Activated CD4-positive, CD25-positive, alpha-beta regulatory T cell (primary cell): ENCODE measurements at regions not wholly inside any gene's neighbourhood (a gene's known extent, or its start where the extent isn't known, plus 50 kb on each side); places are given as distances from the start of the nearest gene placed in this dataset.

ENCODE experiments used
- DNase-seq, 4 experiments: peaks; one replicate each; lab custom pipeline; 2025; lab: John Stamatoyannopoulos, UW

DNA sequence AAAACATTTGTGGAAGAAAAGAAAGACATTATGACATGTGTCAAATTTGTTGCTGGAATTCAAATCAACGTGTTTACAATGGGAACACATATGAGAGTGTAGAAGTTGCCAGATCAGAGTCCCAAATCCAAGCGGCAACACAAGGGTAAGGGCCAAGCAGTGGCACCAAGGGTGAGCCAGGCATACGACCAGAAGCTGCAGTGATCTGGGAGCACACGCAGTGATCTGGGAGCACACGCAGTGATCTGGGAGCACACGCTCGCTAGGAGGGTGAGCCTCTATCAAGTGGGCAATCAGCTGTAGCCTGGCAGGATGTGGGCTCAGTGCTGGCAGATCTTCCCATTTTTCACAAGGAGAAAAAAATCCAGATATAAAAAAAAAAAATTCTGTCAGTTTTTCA is 148.2 kb downstream of the TLE3 start:
- DNase-seq, result no peak

DNA sequence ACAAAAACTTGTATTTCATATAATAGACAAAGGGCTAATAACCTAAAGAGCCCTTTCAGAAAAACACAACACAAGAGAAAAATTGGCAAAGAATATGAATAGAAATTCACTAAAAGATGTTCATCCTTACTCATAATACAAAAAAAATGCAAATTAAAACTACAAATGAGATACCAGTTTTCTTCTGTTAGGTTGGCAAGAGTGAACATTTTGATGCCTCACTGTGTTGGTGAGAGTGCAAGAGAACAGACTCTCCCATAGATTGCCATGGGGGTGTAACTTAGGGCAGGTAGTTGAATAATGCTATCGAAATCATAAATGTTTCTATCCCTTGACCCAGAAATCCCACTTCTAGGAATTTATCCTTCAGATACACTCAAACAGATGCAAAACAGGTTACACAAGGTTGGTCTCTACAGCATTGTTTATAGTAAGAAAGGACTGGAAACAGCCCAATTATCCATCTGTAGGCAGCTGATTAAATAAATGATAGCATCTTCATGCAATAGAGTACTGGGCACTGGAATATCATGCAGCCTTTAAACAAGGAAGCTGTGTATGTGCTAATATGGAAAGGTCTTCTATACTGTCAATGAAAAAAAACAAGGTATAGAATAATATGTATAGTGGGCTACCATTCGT is 146.3 kb downstream of the TLE3 start:
- DNase-seq, result no peak

DNA sequence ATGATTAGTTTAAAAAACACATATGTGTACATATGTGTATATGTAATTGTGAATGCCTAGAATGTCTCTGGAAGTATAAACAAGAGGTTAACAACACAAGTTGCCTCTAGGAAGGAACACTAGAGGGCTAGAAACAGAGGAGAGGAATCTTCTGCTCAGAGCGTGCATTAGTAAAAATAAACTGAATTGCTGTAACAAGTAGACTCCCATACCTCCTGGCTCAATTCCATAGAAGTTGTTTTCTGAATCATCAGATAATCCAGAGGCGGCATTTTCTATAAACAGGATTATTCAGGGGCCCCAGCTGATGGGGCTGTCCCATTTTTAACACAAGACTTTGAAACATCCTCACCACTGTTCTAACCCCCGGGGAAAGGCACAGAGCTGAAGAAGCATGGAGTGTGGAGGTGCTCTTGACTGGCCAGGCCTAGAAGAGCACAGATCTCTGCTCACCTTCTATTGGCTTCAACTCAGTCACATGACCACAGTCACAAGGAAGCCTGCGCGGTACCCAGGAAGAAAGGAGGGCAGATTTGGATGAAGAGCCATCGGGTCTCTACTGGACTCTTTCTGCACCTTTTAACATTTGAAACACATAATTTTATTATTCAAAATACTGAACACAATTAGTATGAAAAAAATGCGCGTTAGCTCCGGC is 145.7 kb downstream of the TLE3 start:
- DNase-seq, result no peak

DNA sequence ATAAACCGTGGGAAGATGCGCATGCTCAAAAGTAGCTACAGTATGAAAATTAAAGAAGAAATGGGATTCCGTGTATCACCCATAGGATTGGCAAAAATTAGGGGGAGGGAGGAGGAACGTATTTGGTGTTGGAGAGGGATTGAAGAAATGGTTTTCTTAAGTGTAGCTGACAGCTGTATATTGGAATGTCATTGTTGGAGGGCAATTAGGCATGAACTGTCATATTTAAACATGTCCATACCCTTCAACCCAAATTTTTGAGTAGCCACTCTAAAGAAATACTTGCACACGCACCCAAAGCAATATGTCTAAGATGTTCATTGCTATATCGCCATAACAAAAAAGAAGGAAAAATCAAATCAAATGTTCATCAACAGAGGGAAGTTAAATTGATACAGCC is 144.7 kb downstream of the TLE3 start:
- DNase-seq, result no peak

DNA sequence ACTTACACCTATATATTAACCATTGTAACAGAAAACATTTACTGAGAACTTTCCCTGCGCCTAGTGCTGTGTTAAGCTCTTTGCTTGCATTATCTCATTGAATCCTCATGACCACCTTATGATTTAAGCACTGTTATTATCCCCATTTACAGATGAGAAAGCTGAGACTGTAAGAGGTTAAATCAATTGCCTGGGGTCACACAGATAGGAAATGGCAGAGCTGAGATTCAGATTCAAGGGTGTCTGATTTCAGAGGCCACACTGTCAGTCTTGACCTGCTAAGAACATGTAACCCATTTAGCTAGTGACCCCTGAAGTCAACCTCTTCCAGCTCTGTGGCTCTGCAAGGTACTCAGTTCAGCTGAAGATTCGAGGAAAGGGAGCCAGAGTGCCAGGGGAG is 143.9 kb downstream of the TLE3 start:
- no peak for DNase-seq

DNA sequence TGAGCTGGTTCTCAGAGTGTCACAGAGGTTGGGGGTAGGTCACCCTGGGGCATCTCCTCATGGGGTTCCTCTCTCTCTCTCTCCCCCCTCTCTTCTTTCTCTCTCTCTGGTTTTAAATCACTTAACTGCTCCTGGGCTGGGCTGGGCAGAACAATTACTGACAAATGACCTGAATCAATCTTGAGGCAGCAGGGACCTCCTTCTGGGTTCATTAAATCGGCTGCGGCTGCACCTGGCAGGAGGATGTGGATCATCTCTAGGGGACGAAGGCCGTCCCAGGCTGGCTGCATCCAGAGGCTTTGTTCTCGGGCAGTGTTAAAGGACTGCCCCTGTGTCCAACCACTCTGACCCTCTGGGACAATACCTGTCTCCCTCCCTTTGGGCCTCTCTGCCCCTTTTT is 143.1 kb downstream of the TLE3 start:
- no peak for DNase-seq

DNA sequence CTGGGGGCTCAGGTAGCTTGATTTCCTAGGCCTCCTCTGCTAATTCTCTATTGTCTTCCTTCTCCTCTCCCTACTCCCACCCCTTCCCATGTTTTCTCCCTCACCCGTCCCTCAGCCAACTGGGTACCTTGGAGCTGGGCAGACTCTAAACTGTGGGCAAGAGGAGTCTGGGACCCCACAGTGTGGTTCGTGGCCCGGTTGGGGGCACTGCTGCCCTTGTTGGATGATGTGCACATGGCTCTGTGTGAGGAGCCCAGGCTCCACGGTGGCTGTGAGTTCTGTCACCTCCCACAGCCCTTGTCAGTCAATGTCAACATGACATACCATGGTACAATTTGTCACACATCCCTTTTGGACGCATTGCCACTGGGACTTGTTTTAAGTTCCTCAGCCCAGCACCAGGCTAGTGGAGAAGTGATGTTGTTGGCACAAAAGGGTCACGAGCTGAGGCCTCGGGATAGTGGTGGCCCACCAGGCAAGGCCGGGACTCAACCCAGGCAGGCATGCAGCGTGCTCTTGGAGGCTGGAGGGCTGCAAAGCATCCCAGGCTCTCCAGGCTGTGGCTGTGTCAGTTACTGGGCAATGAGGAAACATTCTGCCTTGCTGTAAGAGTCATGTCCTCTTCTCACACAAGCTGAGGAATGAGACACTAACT is 142.3 kb downstream of the TLE3 start:
- no peak for DNase-seq

DNA sequence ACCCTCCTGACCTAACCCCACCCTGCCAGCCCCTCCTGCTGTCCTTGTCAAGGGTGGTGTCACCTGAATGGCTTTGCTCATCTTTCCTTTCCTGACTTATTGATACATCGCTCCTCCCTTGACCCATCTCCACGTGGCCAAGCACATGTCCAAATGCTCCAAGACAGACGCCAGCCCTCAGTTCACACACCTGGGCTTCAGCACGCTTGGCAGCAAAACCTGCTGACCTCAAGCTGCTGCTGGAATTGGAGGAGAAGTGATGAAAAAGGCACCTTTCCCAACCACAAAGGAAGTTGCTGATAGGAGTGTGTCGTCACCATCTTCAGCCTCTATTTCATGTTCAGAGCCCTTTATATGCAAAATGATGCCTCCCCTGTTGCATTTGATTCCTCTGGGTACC is 141.3 kb downstream of the TLE3 start:
- no peak for DNase-seq

DNA sequence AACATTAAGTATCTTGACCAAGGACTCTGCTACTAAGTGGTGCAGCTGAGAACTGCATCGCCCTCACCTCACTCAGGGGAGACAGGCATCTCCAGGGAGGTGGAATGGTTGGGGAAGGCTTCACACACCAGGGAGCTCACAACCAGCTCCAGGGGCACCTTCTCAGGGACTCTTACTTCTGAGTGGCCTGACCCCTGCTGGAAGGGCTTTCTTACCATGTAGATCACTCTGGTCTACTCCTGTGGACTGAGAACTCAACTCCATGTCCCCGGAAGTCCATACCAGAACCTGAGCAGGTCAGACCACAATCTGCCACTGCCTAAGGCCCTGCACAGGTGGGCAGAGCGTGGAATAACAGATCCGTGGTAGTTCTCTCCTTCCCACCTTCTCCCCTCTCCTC is 140.5 kb downstream of the TLE3 start:
- DNase-seq, result no peak

DNA sequence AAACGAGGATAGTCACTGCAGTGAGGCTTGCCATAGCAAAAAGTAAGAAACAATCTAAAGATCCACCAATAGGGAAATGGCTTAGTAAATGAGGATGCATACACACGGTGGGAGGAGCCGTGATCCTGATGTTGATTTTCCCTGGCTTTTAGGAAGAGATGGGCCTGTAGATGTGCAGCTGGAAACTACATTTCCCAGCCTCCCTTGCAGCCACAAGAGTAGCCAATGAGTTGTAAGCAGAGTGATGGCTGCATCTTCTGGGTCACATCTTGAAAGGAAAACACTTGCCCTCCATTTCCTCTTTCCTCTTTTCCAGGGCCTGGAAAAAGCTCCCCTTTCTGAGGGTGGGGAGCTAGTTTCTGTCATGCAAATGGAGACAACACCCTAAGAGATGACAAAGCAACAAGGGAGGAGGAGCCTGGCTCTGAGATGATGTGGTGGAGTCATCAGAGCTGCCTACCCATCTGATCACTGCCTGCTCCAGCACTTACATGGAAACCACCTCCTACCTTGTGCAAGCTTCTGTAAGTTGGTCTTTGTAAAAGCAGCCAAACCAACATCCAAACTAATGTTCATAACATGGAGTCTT is 139.1 kb downstream of the TLE3 start:
- DNase-seq, result no peak

DNA sequence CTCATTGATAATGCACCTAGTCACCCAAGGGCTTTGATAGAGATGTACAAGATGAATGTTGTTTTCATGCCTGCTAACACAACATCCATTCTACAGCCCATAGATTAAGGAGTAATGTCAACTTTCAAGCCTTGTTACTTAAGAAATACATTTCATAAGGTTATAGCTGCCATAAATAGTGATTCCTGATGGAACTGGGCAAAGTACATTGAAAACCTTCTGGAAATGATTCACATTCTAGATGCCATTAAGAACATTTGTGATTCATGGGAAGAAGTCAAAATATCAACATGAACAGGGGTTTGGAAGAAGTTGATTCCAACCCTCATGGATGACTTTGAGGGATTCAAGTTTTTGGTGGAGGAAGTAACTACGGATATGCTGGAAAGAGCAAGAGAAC is 135.2 kb downstream of the TLE3 start:
- no peak for DNase-seq

DNA sequence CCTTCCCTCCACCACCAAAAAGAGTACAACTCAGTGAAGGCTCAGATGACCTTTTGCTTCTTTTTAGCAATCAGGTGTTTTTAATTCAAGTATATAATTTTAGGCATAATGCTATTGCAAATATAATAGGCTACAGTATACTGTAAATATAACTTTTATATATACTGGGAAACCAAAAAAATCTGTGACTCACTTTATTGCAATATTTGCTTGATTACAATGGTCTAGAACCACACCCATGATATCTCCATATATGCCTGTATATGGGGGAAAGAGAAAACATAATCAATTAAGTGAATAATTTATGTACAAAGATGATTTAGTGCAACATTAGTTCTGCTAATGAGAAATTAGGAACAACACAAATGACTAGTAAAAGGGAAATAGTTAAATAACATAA is 134.3 kb downstream of the TLE3 start:
- DNase-seq, result no peak

DNA sequence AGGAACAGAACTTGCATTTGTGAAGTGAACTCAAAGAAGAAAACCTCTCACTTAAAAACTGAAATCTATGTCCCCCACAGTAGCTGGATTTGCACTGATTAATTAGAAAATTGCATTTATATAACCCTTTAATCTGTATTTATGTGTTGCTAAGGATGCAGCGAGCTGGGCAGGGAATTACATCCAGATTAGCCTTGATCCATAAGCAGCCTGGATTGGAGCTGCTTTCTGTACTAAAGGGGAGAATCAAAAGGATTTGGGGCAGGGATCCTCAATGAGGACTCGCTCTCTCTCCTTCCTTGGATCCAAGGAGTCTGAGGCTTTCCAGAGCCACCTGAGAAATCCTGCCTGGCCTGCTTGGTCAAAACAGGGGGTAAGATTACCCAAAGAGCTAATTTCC is 125.9 kb downstream of the TLE3 start:
- no peak for DNase-seq

DNA sequence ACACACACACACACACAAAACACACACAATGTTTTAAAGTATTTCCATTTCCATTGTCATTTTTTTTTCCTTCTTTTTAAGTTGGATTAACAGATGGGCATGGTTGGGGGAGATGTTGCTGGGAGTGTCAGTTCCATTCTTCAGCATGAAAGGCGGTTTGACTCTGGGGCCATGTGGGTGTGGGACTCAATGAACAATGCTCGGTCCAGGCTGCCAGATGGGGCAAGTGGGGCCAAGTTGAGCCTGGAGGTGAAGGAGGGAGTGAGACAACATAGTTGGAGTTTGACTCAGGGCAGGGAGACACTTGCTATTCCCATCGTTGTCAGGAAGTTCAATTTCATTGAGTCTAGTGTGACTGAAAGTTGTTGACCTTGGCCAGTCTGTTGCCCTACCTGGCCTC is 125.3 kb downstream of the TLE3 start:
- DNase-seq, result no peak

DNA sequence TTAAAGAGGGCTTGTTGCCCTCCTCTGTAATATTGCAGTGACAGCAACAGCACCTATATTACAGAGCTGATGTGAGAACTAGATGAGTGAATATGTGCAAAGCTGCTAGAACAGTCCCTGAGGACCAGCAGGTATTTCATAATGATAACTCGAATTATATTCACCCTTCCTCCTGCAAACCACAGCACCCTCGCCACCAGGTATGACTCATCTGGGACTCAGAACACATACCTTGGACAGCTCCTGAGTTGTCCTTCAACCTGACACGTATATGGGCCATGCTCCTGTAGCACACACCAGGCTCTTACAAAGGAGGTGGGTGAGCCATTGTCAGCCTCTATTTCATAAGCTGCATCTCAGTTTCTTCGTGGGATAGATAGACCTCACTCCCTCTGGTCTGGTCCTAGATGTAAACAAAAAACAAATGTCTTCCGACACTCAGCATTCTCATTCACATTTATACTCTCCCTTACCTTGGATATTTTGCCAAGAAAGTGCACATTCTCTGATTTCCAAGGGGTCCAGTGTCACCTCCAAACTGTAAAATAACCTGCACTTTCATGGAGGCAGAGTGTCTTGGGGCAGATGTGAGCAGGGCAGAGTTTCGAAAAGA is 124.5 kb downstream of the TLE3 start:
- no peak for DNase-seq

DNA sequence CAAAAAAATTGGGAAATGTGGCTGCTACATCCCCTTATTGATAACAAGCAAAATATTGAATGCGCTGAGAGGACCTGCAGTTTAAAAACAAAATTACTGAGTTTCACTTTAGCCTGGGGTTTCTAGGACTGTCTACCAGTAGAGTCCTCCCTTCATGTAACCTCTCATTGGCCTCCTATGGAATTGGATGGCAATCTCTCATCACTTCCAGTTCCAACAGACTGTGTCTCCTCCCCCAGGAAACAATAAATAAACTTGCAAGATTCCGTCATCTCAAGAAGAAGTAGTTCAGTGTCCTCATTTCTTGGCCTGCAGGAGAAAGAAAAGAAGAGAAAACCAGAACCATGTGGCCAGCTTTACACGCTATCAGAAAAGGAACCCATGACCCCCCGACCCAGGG is 123.8 kb downstream of the TLE3 start:
- no peak for DNase-seq

DNA sequence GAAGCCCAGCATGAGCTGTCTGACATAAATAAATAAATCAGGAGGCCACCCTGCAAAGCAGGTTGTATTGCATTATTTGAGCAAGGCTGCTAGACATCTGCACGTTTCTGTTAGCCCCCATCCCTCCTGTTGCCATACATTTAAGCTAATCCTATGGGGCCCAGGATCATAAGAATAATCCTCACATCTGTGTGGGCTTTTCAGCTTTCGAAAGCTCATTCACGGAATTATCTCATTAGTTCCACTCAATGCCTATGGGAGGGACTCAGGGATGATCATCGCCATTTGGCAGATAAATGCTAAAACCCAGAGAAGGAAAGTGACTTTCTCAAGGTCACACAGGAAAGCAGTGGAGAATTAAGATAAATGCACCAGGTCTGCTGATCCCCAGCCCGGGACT is 123.4 kb downstream of the TLE3 start:
- no peak for DNase-seq

DNA sequence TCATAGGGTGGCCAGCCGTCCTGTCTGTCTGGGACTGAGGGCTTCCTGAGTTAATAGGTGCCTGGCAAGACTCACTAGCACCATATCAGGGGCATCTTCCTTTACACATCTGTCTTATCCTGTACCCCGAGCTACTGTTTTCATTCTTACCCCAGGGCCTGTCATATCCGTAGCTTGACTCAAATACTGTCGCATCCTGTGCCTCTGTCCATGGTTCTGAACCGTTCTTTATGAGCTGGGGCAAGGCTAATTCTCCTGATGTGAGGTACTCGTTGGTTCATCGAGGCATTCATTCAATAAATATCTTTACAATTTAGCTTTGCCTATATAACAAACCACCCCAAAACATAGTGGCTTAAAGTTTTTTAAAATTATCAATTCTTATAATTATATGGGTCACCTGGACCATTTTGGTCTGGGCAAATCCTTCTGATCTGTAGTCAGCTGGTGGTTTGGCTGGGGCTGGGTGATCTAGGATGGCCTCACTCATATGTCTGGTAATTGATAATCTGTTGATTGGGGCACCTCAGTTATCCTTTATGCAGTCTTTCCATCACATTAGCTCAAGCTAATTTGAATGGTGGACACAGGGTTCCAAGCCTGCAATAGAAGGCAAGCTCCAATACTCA is 121.2 kb downstream of the TLE3 start:
- peak in 2 of 4 experiments; percentile 11 to 20 for DNase-seq

DNA sequence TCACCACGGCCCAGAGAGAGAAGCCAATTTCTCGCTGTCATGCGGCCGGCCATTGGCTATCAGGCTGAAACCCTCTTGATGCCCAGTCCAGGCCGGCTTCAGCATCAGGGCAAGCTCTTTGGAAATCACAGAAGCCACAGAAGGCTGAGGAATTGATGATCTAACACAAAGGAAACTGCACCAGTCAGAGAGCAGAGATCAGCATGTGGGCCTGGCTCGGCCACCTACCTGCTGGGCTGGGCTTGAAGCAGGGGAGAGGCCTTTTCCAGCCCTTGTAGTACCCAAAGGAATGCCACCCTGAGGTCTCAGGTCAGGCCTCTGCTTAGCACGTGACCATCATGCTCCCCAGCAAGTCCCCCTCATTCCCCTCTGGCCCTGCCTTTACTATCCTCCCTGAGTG is 119.1 kb downstream of the TLE3 start:
- no peak for DNase-seq

DNA sequence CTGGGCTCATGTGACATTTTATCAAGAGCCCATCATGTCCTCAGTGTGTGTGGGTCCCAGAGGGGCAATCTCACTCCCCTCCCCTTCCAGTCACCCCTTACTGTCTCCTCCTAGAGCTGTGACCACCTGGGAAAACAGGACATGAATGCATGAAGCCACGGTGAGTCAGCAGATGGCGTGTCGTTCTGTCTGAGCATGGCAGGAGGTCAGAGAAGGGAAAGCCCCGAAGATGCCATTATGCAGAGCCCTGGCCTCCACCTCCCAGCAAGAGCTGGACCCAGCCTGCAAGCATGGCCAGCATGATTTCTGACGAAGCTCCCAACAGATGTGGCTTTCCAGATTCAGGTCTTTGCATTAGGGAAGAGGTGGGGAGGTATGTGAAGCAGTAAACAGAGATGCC is 118.5 kb downstream of the TLE3 start:
- no peak for DNase-seq

DNA sequence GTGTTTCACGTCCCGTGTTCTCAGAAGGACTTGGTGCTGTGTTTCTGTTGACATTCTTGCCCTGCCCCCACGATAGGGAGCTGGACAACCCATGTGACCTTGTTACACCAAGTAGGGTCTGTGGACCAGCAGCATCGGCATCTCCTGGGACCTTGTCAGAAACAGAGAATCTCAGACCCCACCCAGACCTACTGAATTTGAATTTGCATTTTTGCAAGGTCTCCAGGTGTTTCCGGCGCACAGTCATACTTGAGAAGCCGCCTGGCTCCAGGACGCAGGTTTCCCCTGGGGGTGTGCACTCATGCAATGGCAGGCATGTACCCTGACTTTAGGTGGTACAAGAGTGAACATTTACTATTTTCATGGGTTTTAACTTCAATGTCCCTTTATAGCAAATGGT is 117.9 kb downstream of the TLE3 start:
- DNase-seq, result no peak

DNA sequence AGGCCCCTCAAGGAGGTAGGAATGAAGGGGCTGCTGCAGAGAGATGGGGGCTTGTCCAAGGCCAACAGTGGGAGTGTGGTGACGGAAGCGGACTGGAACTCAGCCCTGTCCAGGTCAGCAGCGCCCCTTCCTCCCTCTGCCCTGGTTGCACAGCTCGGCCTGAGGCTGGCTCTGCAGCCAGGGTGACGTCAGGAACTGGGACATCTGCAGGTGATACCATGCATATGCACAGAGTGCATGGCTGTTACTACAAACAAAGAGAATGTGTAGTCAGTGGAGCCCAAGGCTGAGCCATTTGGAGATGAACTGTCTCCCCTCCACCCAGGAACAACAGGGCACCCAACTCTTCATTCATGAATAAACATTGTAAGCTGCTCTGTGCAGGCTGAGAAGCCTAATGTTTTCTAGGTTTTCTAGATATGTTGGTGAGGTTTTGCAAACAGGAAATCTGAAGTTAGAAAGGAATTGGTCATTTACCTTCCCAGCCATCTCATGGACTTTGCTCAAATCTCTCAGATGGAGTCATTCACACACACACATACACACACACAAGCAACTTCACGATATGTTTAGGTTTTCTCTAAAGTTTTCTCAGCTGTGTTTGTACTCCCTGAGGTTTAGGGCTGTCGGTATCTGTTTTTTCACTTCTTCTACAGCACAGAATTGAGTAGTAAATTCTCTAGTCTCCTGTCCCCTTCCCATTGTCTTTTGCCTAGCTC is 117.2 kb downstream of the TLE3 start:
- DNase-seq, result no peak
